ENCODE measurements at regions not wholly inside any gene's neighbourhood (a gene's known extent, or its start where the extent isn't known, plus 50 kb on each side); places are given as distances from the start of the nearest gene placed in this dataset.

DNA sequence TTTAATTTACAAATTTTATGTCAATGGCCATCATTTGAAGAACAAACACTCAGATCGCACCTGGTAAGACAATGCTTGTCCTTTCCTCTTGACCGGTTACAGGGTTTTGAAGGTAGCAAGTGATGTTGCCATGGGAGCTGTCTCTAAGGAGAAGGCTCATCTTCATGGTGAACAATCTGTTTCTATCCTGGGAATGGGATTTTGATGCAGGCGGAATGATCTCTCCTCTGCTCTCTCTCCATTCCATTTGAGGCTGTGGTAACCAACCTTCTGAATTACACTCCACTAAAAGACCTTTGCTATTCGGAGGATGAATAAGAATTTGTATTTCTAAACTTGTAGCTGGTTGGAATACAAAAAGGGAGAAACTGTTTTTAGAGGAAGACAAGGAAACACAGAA lies 57.9 kb upstream of the SLC5A9 start:
- Histone ChIP-seq H3K4me1 (ENCODE audit: control insufficient read depth, insufficient read depth, low read length) (no peaks in the 10 kb centered on the region), H3K4me3 (ENCODE audit: low read depth, low read length) (no peak overlapping the region), H3K9me3 (ENCODE audit: control insufficient read depth, insufficient read depth, low read length) (no peaks in the 10 kb centered on the region), H3K36me3 (ENCODE audit: control insufficient read depth, insufficient read depth, low read length) (no peaks in the 10 kb centered on the region), H3K9ac (ENCODE audit: low read depth, low read length) (no peak overlapping the region), H3K27me3 (ENCODE audit: control insufficient read depth, insufficient read depth, low read length) (no peaks in the 10 kb centered on the region), H3K27ac (ENCODE audit: low read depth, low read length) (no peak overlapping the region)

DNA sequence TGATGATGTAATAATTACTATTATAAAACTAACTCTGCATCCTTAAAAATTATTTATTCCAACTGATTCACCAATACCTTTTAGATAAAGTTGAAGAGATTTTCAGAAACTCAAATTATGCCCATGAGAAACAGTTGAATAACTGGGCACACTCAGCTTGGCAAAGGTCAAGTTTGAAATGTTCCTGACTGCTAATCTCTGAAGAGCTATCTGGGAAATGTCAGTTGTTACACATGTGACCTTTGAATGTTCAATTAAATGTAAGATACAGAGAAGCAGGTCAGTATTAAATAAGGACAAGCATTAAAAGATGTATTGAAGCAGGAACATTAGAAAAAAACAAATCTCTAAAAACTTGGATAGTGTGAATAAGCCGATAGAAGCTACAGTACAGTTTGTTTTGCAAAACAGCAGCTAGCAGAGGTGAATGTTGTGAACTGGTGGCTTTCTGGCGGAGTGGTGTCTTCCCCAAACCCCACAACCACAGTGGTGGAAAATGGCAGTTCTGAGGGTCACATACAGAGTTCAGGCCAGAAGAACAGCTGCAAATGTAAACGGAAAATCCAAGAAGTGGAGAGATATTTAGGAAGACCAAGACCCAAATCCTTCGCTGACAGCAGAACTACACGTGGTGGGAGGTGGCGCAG lies 61.9 kb upstream of the SLC5A9 start:
- Histone ChIP-seq H3K9ac (ENCODE audit: low read depth, low read length) (no peak overlapping the region), H3K9me3 (ENCODE audit: control insufficient read depth, insufficient read depth, low read length) (no peaks in the 10 kb centered on the region), H3K36me3 (ENCODE audit: control insufficient read depth, insufficient read depth, low read length) (no peaks in the 10 kb centered on the region), H3K27me3 (ENCODE audit: control insufficient read depth, insufficient read depth, low read length) (no peaks in the 10 kb centered on the region), H3K4me3 (ENCODE audit: low read depth, low read length) (no peak overlapping the region), H3K27ac (ENCODE audit: low read depth, low read length) (no peak overlapping the region), H3K4me1 (ENCODE audit: control insufficient read depth, insufficient read depth, low read length) (no peaks in the 10 kb centered on the region)

GRCh38 chr1:48139275-48139674 lies 83.2 kb upstream of the SLC5A9 start:
- Histone ChIP-seq H3K27ac (ENCODE audit: low read depth, low read length) (no peak overlapping the region), H3K27me3 (ENCODE audit: control insufficient read depth, insufficient read depth, low read length) (no peaks in the 10 kb centered on the region), H3K36me3 (ENCODE audit: control insufficient read depth, insufficient read depth, low read length) (no peaks in the 10 kb centered on the region), H3K9ac (ENCODE audit: low read depth, low read length) (no peak overlapping the region), H3K4me3 (ENCODE audit: low read depth, low read length) (no peak overlapping the region), H3K9me3 (ENCODE audit: control insufficient read depth, insufficient read depth, low read length) (peaks cover 13% of the 10 kb centered on the region), H3K4me1 (ENCODE audit: control insufficient read depth, insufficient read depth, low read length) (no peaks in the 10 kb centered on the region)

GRCh38 chr1:48127735-48128685 lies 94.5 kb upstream of the SLC5A9 start:
- Histone ChIP-seq H3K36me3 (ENCODE audit: control insufficient read depth, insufficient read depth, low read length) (no peaks in the 10 kb centered on the region), H3K27me3 (ENCODE audit: control insufficient read depth, insufficient read depth, low read length) (no peaks in the 10 kb centered on the region), H3K4me1 (ENCODE audit: control insufficient read depth, insufficient read depth, low read length) (no peaks in the 10 kb centered on the region), H3K9me3 (ENCODE audit: control insufficient read depth, insufficient read depth, low read length) (no peaks in the 10 kb centered on the region), H3K9ac (ENCODE audit: low read depth, low read length) (no peak overlapping the region), H3K27ac (ENCODE audit: low read depth, low read length) (no peak overlapping the region), H3K4me3 (ENCODE audit: low read depth, low read length) (no peak overlapping the region)

- H3K9me3 ChIP-seq (ENCODE audit: control insufficient read depth, insufficient read depth, low read length), result no peaks in the 10 kb centered on the region
- no peak overlapping the region for H3K27ac ChIP-seq (ENCODE audit: low read depth, low read length)
- H3K4me1 ChIP-seq (ENCODE audit: control insufficient read depth, insufficient read depth, low read length), result no peaks in the 10 kb centered on the region
- no peak overlapping the region for H3K9ac ChIP-seq (ENCODE audit: low read depth, low read length)
- H3K27me3 ChIP-seq (ENCODE audit: control insufficient read depth, insufficient read depth, low read length), result no peaks in the 10 kb centered on the region
- no peaks in the 10 kb centered on the region for H3K36me3 ChIP-seq (ENCODE audit: control insufficient read depth, insufficient read depth, low read length)
- H3K4me3 ChIP-seq (ENCODE audit: low read depth, low read length), result no peak overlapping the region
Observed at GRCh38 chr1:48123647-48124046, 98.9 kb upstream of the SLC5A9 start.

DNA sequence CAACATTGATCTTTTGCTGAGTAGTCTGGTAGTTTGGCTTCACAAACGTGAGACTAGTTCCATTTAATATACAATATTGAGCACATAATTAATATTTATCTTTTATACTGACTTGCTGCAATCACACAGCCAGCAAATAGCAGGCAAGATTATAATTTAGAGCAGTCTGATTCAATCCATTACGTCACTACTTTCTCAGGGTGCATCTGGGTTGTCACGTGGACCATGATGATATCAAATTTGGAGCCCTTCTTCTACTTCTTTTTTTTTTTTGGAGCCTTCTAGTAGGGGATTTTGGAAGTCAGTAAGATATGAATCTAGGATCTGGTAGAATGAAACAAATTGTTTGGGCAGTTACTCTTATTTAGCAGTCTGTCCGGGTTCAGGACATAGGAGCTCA lies 100.6 kb upstream of the SLC5A9 start:
- Histone ChIP-seq H3K27ac (ENCODE audit: low read depth, low read length) (no peak overlapping the region), H3K9ac (ENCODE audit: low read depth, low read length) (no peak overlapping the region), H3K27me3 (ENCODE audit: control insufficient read depth, insufficient read depth, low read length) (no peaks in the 10 kb centered on the region)

DNA sequence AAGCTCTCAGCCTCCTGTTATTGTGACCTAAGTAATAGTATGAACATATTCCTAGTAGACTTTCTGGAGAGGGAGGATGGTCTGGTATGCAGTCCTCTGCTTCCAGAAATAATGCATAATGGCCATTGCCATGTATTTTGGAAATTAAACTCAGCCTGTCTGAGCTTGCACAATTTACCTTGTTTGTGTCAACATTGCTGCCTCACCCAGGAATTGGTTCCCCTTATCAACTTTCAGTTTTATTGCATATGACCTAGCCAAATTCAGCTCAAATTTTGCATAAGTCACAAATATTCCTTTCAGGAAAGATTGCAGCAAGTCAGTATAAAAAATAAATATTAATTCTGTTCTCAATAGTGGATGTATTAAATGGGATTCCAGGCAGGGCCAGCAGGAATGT lies 101.9 kb upstream of the SLC5A9 start:
- H3K9ac ChIP-seq (ENCODE audit: low read depth, low read length), result no peak overlapping the region
- H3K36me3 ChIP-seq (ENCODE audit: control insufficient read depth, insufficient read depth, low read length), result no peaks in the 10 kb centered on the region
- H3K9me3 ChIP-seq (ENCODE audit: control insufficient read depth, insufficient read depth, low read length), result no peaks in the 10 kb centered on the region
- no peak overlapping the region for H3K4me3 ChIP-seq (ENCODE audit: low read depth, low read length)
- no peaks in the 10 kb centered on the region for H3K27me3 ChIP-seq (ENCODE audit: control insufficient read depth, insufficient read depth, low read length)
- no peak overlapping the region for H3K27ac ChIP-seq (ENCODE audit: low read depth, low read length)
- no peaks in the 10 kb centered on the region for H3K4me1 ChIP-seq (ENCODE audit: control insufficient read depth, insufficient read depth, low read length)

More for the DNA sequence above, 100.6 kb upstream of the SLC5A9 start:
- Histone ChIP-seq H3K36me3 (ENCODE audit: control insufficient read depth, insufficient read depth, low read length) (no peaks in the 10 kb centered on the region), H3K4me1 (ENCODE audit: control insufficient read depth, insufficient read depth, low read length) (no peaks in the 10 kb centered on the region), H3K4me3 (ENCODE audit: low read depth, low read length) (no peak overlapping the region), H3K9me3 (ENCODE audit: control insufficient read depth, insufficient read depth, low read length) (no peaks in the 10 kb centered on the region)

DNA sequence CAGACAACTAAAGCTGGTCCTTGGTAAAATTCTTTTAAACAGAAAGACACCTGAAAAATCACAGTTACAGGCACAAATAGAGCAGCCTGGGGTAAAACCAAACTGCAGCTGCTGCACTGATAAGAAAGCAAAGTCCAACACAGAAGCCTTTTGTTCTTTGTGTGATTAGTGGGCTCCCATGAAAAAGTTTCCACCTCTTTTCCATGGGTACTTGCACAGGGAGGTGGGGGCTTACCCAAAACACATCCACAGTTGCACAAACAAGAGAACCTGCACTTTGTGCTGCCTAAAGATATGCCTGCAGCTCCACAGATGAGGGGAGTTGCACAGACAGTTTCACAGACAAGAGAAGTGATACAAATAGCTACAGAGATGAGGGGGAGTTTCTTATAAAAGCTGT lies 106.7 kb upstream of the SLC5A9 start:
- H3K4me3 ChIP-seq (ENCODE audit: low read depth, low read length), result no peak overlapping the region
- no peaks in the 10 kb centered on the region for H3K36me3 ChIP-seq (ENCODE audit: control insufficient read depth, insufficient read depth, low read length)
- H3K9ac ChIP-seq (ENCODE audit: low read depth, low read length), result no peak overlapping the region
- H3K4me1 ChIP-seq (ENCODE audit: control insufficient read depth, insufficient read depth, low read length), result no peaks in the 10 kb centered on the region
- H3K27ac ChIP-seq (ENCODE audit: low read depth, low read length), result no peak overlapping the region
- no peaks in the 10 kb centered on the region for H3K27me3 ChIP-seq (ENCODE audit: control insufficient read depth, insufficient read depth, low read length)
- no peaks in the 10 kb centered on the region for H3K9me3 ChIP-seq (ENCODE audit: control insufficient read depth, insufficient read depth, low read length)

GRCh38 chr1:48114596-48115382 lies 107.7 kb upstream of the SLC5A9 start:
- peaks cover 9% of the 10 kb centered on the region for H3K4me1 ChIP-seq (ENCODE audit: control insufficient read depth, insufficient read depth, low read length)
- H3K9ac ChIP-seq (ENCODE audit: low read depth, low read length), result no peak overlapping the region
- no peaks in the 10 kb centered on the region for H3K36me3 ChIP-seq (ENCODE audit: control insufficient read depth, insufficient read depth, low read length)
- no peak overlapping the region for H3K4me3 ChIP-seq (ENCODE audit: low read depth, low read length)
- no peak overlapping the region for H3K27ac ChIP-seq (ENCODE audit: low read depth, low read length)
- no peaks in the 10 kb centered on the region for H3K9me3 ChIP-seq (ENCODE audit: control insufficient read depth, insufficient read depth, low read length)
- no peaks in the 10 kb centered on the region for H3K27me3 ChIP-seq (ENCODE audit: control insufficient read depth, insufficient read depth, low read length)

GRCh38 chr1:48109390-48110013 lies 112.3 kb upstream of the TRABD2B start:
- Histone ChIP-seq H3K4me3 (ENCODE audit: low read depth, low read length) (no peak overlapping the region), H3K9me3 (ENCODE audit: control insufficient read depth, insufficient read depth, low read length) (no peaks in the 10 kb centered on the region), H3K36me3 (ENCODE audit: control insufficient read depth, insufficient read depth, low read length) (no peaks in the 10 kb centered on the region), H3K9ac (ENCODE audit: low read depth, low read length) (no peak overlapping the region), H3K27me3 (ENCODE audit: control insufficient read depth, insufficient read depth, low read length) (no peaks in the 10 kb centered on the region), H3K27ac (ENCODE audit: low read depth, low read length) (no peak overlapping the region), H3K4me1 (ENCODE audit: control insufficient read depth, insufficient read depth, low read length) (peaks cover 12% of the 10 kb centered on the region)
